KOPT-K1 (cell line): ENCODE measurements at regions not wholly inside any gene's neighbourhood (a gene's known extent, or its start where the extent isn't known, plus 50 kb on each side); places are given as distances from the start of the nearest gene placed in this dataset.
"Not testable (repeated sequence)": the region's sequence is repeated elsewhere in the genome, so short reads cannot be mapped to it uniquely, and the experiment has no call there.

Experiments used
- H3K27ac ChIP-seq: fragments of 200-600 bp; sonication (generic); 2 replicates; pipeline ENCODE4 v1.5.1; 2016; ENCODE audit warnings: antibody characterized with exemption, mild to moderate bottlenecking, low read depth, low read length; ENCODE audit not compliant: poor library complexity, severe bottlenecking
- H3K36me3 ChIP-seq: fragments of 200-600 bp; sonication (generic); 2 replicates; pipeline ENCODE4 v1.5.1; 2017; ENCODE audit warnings: antibody characterized with exemption, mild to moderate bottlenecking, low read length, moderate library complexity; ENCODE audit not compliant: insufficient read depth
- H3K9me3 ChIP-seq: fragments of 200-600 bp; sonication (generic); 2 replicates; pipeline ENCODE4 v1.5.1; 2017; ENCODE audit warnings: antibody characterized with exemption, low read length, mild to moderate bottlenecking; ENCODE audit not compliant: insufficient read depth, poor library complexity, severe bottlenecking

DNA sequence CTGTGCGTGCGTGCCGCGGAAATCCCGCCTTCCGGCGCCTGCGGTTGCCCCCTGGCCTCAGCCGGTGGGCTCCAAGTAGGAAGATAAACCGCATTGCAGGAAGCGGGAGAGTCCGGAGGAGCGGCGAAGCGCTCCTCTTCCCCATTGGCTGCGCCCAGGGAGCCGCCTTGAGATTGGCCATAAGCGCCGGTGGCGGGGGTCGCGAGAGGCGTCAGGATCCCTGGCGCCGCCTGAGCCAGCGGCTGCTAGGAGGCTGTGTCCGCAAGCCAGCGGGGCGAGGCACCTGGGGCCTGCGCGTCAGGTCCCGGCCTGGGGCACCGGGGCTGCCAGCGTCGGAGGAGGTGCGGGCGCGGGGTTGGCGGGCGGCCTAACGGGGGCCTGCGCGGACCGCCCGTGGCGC is 106.3 kb upstream of the ADCY2 start:
- not testable (repeated sequence) for H3K27ac ChIP-seq, H3K9me3 ChIP-seq, H3K36me3 ChIP-seq

DNA sequence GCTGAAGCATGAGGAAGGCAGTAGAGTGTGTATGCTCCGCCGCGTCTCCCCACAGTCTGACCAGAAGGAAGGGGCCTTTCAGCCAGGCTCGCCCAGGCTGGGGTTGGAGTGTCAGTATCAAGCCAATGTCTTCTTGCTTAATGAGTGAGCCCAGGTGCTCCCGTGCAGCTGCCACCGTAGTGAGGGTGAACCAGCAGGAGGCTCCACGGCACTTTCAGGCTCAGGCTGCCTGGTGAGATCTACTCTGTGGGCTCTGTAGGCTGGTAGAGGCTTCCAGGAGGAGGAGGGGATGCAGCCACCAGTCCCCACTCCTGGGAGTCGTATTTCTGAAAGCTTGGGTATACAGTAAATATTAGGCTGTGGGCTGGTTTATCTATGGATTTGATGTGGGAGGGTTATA is 98.1 kb upstream of the ADCY2 start:
- H3K27ac ChIP-seq, H3K9me3 ChIP-seq, H3K36me3 ChIP-seq: not testable (repeated sequence)

DNA sequence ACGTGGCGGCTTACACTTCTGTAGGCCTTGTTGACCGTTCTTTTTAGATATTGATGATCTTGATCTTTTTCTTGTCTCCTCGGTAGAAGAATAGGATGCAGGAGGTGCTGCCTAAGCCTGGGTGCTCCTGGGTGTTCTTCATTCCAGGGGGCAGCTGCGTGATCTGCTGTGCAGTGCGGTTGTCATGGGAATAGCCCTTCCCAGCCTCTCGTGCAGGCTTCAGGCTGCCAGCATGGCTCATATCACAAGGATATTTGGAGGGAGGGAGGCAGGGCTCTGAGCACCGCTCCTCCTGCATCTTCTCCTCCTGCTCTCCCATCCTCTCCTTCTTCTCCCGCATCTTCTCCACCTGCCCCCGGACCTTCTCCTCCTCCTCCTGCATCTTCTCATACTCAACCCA is 96.2 kb upstream of the ADCY2 start:
- H3K27ac ChIP-seq, H3K9me3 ChIP-seq, H3K36me3 ChIP-seq: not testable (repeated sequence)

DNA sequence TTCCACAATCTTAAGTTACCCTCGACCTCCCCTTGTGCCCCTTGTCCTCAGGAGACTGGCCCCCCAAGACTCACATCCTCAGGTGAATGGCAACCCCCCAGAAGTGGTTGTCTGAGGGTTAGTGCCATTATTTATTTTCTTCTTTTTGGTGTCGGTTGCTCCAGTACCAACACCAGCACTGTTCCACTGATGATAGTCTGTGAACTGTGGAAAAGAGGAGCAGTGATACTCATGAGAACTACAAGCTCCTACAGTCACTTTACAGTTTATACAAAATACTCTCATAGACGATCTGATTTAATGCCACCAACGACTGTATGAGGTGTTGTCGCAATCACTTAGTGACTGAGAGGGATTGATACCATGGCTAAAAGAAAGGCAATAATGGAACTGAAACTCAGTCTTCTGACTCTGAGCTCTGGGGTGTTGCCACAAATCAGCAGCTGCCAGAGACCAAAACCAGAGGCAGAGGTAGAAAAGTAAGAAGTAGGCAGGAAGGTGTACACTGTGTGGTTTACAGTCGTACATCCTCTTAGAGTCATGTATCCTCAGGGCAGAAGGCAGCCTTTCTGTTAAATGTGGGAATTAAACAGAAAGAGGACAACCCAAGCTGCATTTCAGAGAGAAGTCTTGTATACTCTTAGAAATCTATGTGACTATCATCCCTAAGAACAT is 90.8 kb upstream of the ADCY2 start:
- H3K9me3 ChIP-seq, H3K36me3 ChIP-seq, H3K27ac ChIP-seq: not testable (repeated sequence)

DNA sequence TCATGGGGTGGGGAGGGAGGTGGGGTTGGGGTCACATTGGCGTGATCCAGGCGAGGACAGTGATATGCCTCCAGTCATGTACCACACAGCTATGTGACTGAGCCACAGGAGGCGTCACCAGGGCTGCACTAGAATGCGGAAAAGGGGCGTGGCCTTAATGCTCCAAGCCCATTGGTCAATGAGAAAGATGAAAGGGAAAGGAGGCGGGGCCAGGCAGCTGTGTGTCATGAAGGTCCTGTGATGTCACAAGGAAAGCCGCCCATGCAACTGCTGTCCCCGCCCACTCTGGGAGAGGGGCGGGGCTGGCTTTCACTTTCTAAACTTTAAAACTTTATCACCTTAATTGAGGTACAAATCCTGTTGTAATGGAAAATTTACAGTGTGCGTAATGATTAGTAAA is 89.4 kb upstream of the ADCY2 start:
- not testable (repeated sequence) for H3K36me3 ChIP-seq, H3K9me3 ChIP-seq, H3K27ac ChIP-seq

DNA sequence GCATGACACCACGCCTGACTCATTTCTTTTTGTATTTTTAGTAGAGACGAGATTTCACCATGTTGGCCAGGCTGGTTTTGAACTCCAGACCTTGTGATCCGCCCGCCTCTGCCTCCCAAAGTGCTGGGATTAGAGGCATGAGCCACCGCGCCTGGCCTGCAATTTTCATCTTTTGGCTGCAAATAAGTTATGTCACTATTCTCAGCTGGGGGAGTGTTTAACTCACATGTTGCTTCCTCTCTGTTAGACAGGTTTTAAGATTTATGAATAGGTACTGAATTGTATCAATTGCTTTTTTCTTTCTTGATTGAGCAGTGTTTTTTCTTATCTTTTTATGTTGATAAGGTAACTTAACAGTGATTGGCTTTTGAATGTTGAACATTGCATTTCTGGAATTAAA is 88.2 kb upstream of the ADCY2 start:
- H3K36me3 ChIP-seq, H3K9me3 ChIP-seq, H3K27ac ChIP-seq: not testable (repeated sequence)

DNA sequence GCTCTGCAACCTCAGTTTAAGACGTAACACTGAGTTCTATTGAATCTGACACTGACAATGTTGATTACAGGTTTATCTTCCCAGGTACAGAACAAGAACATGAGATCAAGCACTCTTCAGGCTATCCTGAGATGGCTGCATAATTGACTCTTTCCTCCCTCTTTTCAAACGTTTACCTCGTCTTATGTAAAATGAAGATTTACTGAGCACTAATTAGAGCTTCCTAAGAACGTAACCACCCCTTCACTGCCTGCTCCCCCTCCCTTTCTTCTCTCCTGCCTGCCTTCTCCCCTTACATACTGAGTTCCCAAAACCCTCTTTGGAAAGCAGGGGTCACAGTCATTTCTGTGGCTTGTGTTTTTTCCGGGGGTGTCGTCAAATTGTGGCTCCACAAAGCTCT is 86.2 kb upstream of the ADCY2 start:
- H3K9me3 ChIP-seq, H3K36me3 ChIP-seq, H3K27ac ChIP-seq: not testable (repeated sequence)

DNA sequence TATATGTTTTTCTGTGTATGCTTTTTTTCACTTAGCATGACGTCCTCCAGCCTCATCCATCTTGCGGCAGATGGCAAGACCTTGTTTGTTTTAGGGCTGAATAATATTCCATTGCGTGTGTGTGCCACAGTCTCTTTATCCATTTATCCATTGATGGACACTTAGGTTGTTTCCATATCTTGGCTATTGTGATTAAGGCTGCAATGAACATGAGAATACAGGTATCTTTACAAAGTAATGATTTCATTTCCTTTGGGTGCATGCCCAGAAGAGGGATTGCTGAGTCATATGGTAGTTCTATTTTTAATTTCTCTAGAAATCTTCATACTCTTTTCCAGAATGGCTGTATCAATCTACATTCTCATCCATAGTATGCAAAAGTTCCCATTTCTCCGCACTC is 85.3 kb upstream of the ADCY2 start:
- H3K36me3 ChIP-seq, H3K27ac ChIP-seq: not testable (repeated sequence)

DNA sequence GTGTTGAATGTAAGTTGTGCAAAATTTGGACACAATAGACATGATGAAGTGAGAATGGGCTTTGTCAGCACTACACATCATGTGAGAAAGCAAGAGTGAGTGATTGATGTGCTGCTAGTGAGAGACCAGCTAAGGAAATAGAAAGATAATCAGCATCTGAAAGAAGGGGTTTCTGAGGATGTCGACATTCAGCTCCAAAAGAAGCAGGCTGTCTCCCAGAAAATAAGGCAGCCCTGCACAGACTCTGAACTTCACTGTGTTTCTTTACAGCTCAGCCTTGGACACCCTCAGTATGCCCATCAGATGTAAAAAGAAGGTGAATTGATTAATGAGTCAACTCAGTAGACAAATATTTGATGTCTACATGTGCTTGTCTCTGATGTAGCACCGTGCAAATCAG is 80.8 kb upstream of the ADCY2 start:
- Histone ChIP-seq H3K27ac (no peak overlapping the region), H3K36me3 (no peaks in the 10 kb centered on the region), H3K9me3 (no peaks in the 10 kb centered on the region)

More for the DNA sequence above, 85.3 kb upstream of the ADCY2 start:
- H3K9me3 ChIP-seq = not testable (repeated sequence)

DNA sequence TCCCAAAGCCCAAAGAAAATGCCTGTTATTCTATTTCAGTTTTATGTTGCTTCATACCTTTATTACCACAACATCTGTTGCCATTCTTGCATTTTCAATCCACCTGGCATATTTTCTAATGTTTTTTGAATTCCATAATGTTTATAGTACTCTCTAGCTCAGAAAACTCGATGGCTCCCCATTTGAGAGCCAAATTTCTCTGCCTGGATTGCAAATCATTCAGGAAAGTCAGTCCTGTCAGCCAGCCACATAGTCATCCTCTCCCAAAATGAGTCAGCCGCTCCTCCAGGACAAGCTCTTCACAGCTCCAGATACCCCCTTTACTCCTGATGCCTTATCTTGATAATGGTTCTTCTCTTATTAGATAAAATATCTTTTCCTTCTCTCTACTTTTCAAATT is 78.2 kb upstream of the ADCY2 start:
- Histone ChIP-seq H3K27ac (no peak overlapping the region), H3K36me3 (no peaks in the 10 kb centered on the region), H3K9me3 (no peaks in the 10 kb centered on the region)

DNA sequence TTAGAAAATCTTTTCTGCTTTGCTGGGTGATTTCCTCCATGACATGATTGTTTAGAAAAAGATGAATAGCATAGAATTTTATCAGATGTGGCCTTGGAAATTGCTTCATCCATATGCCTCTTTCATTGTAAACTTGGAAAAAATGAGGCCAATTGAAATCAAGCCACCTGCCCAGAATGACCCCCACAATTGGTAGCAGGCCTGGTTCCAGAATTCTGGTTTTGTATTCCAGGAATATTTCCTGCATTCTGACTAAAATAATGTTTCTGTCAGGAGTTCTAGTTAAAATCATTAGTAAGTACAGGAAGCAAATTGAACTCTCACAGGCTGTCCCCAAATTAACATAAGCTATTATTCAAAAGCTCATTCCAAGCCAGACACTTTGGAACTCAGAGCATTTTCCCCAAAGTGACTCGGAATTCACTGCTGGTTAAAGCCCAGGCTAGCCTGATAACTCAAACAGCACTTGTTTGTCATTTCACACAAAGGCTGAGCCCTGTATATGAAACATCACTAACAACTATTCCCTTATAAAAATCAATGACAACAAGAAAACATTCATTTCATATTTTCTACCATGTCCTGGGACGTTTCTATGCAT is 75.1 kb upstream of the ADCY2 start:
- no peaks in the 10 kb centered on the region for H3K9me3 ChIP-seq
- no peak overlapping the region for H3K27ac ChIP-seq
- H3K36me3 ChIP-seq = no peaks in the 10 kb centered on the region

DNA sequence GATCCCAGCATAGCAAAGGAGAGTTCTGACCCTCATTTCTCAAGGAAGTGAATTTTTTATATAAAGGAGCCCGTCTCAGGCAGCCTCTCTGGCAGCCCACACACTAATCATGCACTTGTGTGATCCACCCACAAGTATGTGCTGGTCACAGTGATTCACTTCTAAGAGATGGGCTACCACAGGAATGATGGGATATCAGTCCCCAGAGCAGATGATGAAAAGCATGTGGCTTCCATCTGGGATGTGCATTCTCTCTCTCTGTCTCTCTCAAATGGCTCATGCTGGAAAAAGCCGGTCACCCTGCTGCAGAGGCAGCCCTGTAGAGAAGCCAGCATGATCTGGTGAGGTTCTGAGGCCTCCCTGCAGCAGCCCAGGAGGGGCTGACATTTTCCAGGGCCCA is 74.2 kb upstream of the ADCY2 start:
- H3K36me3 ChIP-seq = no peaks in the 10 kb centered on the region
- H3K9me3 ChIP-seq = no peaks in the 10 kb centered on the region
- H3K27ac ChIP-seq = no peak overlapping the region

DNA sequence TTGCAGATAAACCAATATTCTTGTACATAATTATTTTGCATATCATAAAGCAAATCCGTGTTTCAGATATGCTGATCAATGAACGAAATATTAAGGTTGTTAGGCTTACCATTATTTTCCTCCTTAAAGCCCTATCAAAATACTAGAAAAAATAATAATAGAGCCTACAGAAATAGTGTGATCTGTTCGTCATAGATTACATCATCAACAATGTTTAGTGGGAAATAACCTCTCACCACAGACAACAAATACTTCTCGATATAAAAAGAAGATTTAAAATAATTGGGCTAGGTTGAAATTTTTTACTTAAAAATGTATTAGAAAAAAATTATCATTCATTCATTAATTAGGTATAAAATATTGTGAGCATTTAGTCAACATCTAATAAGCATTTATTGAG is 71.0 kb upstream of the ADCY2 start:
- H3K27ac ChIP-seq = no peak overlapping the region
- no peaks in the 10 kb centered on the region for H3K36me3 ChIP-seq
- H3K9me3 ChIP-seq = no peaks in the 10 kb centered on the region

DNA sequence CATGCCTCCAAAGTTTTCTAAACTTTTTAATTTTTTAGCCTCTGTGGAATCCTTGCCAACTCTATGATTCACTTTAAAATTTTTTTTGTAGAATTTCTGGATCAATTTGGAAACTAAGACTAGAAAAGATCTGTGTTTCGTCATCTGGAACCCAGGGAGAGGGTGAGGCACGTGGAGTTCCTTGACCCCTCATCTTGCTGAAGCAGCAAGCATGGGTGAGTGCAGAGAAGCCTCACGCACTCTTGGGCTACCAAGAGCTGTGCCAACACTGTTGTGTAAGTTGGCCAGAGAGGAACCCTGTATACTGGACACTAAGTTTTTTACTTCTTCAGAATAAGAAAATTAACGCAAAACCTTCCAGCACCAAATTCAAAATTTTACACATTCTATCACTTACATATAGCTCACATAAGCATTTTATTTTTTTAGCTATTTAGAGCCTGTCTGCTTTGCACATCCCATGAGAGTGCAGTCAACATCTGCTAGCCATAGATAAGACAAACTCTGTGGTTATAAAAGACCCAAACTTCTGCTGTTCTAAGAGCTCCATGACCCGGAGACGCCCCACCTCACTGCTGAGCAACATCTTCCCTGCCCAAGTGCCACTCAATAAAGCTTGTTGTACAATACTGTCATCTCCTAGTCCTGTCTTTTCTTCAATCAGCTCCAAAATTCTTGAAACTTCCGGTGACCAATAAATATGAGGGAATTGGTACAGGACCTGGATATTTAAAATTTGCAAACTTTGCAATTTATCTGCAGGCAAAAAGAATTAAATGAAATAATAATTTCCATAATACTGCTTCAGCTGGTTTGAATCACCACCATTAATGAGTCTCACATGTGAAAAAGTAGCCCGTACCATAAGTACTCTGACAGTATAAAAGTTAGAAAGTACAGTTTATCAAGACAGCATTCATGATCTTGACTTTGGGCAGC is 69.7 kb upstream of the ADCY2 start:
- Histone ChIP-seq H3K36me3 (no peaks in the 10 kb centered on the region), H3K9me3 (no peaks in the 10 kb centered on the region), H3K27ac (no peak overlapping the region)

DNA sequence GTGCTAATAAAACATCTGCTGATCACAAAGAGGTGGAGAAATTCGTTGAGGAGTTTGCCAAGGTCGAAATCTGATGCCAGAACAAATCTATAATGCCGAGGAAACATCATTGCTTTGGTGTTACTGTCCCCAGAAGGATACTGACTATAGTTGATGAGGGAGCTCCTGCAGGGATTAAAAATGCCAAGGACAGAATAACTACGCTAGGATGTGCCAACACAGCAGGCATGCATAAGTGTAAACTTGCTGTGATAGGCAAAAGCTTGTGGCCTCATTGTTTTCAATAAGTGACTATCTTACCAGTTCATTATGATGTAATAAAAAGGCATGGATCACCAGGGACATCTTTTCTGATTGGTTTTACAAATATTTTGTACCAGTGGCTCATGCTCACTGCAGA is 66.8 kb upstream of the ADCY2 start:
- Histone ChIP-seq H3K36me3 (no peaks in the 10 kb centered on the region), H3K9me3 (no peaks in the 10 kb centered on the region), H3K27ac (no peak overlapping the region)

DNA sequence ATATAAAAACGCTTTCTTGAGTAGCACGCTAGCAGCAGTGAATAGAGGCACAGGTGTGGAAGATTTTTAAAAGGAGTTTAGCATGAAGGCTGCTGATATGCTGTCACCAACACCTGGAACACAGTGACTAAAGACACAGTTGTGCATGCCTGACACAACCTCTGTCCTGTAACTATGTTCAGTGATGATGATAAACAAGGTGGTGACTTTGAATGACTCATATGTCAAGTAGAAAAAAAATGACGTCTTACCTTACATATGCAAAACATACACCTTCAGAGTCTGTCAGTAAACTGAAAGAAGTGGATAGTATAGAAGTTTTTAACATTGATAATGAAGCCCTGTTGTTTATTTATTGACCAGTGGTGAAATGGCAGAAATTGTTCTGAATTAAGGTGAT is 66.2 kb upstream of the ADCY2 start:
- no peaks in the 10 kb centered on the region for H3K9me3 ChIP-seq
- H3K27ac ChIP-seq = no peak overlapping the region
- H3K36me3 ChIP-seq = no peaks in the 10 kb centered on the region
